GM21737 (cell line): ENCODE measurements at regions not wholly inside any gene's neighbourhood (a gene's known extent, or its start where the extent isn't known, plus 50 kb on each side); places are given as distances from the start of the nearest gene placed in this dataset.
"Not testable (repeated sequence)": the region's sequence is repeated elsewhere in the genome, so short reads cannot be mapped to it uniquely, and the experiment has no call there.

Source experiments
- ATAC-seq: cut with Tn5 transposase; IDR thresholded peaks from one replicate; pipeline ENCODE4 v1.9.1; 2021; ENCODE audit warnings: mild to moderate bottlenecking, moderate library complexity; ENCODE audit not compliant: unreplicated experiment

DNA sequence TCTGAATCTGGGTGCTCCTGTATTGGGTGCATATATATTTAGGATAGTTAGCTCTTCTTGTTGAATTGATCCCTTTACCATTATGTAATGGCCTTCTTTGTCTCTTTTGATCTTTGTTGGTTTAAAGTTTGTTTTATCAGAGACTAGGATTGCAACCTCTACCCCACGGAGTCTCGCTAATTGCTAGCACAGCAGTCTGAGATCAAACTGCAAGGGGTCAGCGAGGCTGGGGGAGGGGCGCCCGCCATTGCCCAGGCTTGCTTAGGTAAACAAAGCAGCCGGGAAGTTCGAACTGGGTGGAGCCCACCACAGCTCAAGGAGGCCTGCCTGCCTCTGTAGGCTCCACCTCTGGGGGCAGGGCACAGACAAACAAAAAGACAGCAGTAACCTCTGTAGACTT, 421.8 kb downstream of the CSNK1G3 start:
- ATAC-seq = not testable (repeated sequence)

DNA sequence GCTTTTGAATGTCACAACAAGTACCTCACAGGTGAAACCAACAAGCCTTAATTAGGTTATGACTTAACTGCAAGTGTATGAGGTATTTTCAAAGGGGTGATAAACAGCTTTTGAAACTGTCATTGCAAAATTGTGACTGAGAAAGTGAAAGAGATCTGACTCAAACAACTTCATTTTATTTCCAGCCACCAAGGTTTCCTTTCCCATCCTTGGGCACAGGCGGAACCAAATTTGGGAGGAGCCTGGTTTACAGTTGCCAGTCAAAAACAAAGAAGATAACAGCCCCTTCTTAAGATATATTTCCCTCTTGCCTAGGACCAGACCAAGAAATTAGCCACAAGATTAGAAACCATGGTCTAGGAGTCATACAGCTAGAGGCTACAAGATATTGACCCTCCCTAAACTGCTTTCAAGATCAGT, 417.1 kb downstream of the CSNK1G3 start:
- ATAC-seq = no peak

DNA sequence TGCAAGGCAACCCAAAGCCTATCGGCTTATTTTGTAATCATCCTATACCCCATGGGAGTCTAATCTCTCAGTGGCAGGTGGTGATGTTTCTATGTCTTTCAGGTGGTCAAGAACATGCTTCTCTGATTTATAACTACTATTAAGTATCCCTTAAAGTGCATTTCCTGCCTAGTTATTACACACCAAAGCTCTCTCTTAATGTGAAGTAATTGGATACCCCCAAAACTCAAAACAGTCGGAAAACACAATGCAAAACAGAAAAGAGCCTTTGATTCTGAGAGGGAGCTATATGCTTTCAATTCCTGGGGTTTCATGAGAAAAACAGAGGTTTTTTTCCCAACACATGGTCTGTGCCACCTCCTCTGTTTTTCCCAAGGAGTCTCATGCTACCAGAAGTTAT, 416.4 kb downstream of the CSNK1G3 start:
- ATAC-seq = no peak

- ATAC-seq = no peak
These were observed 409.2 kb downstream of the CSNK1G3 start for GRCh38 chr5:123921193-123921592.

DNA sequence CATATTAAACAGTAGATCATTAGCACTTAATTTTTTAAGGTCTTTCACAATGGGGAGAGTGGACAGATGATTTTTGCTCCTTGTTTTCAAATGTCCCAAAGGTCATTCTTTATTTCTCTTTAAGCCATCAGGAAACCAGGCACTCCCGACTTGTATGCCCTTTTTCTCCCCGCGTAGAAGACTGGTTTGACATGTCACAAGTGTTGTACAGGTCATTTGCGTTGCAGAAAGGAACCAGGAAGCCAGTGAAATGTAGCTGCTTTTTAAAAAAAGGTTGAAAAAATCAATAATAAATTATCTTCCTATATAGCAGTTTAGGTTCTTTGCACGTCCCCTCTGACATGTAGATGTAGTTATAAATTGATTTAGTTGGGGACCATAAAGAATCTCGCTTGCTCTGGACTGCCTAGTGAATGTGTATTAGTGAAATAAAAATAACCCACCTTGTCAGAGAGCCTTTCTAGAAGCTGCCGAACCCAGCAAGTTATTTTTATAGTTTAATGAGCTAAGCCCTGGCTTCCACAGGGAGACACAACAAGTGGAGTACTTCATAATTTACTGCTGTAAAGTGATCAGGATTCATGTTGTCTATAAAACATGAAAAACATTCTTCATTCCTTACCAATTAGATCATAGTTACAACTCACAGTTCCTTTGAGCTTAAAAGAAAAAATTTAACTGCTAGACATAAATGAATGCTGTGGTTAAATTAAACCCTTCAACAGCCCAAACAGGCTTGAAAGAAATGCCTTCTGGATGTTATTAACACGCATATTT, 404.6 kb downstream of the CSNK1G3 start:
- no peak for ATAC-seq

- no peak for ATAC-seq
These were observed 402.4 kb downstream of the CSNK1G3 start for GRCh38 chr5:123914333-123914732.

GRCh38 chr5:123907349-123907748, 395.4 kb downstream of the CSNK1G3 start:
- ATAC-seq = no peak

DNA sequence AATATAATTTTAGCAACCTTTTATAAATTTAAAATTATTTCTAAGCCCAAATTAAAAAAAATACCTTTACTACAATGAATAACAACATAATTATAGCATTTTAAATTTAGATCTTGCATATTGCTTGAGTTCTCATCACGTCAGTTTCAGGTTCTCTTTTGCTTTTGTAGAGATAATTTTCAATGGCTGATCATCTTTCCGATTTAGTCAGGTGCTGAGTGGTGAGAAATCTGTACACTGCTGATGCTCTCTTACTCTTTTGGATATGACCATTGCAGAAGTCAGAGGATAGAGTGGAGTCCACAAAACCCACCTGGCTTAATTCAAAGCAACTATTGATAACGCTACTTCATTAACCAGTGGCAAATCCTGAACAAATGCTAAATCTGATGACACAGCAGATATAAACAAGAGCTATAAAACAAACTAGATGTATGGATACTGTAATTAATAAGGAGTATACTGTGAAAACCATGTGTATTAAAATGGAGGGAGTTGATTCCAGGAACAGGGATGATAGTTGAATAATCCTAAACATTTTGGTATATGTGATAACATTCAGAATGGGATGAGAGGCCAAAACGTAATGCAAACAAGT, 394.8 kb downstream of the CSNK1G3 start:
- ATAC-seq = no peak

DNA sequence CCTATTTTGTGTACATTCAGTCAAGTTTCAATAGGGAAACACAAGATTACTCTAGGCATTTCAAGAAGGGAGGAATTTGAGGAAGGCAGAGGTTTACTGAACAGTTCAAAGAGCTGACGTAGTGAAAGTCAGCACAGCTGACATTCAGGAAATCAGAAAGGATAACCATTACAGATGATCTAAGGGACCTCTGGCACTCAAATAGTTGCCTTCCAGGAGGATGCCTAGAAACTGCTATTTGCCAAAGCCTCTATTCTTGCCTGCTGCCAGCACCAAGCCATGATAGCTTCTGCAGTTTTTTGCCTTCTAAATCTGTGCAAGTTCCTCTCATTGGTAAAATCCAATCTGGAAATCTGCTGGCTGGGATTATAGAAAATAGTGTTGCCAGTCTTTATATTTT, 373.1 kb downstream of the CSNK1G3 start:
- ATAC-seq = no peak

DNA sequence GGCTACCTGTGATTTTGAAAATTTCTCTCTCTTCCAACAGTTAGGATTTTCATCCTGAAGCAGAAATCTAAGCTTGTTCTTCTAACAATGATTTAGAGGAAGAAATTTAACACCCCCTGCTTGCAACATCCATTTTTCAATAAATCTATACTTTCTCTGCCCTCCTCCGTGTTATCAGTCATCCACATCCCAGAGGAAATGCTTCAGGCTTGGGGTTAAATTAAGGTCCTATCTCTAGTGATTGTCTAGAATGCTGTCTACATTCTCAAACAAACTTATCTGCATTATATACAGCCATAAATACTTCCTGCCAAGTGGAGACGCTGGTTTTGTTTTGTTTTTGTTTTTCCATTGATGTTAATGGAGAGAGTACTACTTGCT, 371.0 kb downstream of the CSNK1G3 start:
- ATAC-seq = no peak

DNA sequence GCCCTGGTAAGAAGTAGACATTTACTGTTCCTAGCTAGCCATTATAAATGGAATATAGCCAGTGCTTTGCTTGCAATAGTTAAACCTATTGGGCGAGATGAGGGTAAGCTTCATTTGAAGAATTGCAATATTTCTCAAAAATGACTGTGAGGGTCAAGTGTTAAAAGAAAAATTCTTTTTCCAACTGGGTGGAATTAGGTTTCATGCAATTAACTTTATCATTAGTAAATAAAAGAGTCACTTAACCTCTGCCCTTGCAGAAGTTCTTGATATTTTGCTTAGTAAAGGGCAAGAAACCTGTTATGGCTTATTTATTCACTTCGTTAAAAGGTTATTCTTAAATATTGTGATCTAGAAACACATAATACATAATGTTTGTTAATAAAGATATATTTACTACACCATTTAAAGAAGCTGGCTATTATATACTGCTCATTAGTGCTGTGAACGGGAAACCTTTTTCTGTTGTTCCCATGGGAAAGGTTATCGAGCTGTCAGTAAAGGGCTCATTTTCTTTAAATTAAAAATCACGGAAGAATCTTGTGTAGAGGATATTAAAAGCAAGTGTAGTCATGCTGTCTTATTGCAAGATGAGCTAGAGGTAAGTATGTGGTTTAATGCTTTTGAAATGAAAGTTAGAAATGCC, 370.5 kb downstream of the CSNK1G3 start:
- ATAC-seq = no peak

GRCh38 chr5:123881759-123882244, 369.8 kb downstream of the CSNK1G3 start:
- no peak for ATAC-seq

GRCh38 chr5:123880875-123881274, 368.9 kb downstream of the CSNK1G3 start:
- no peak for ATAC-seq

DNA sequence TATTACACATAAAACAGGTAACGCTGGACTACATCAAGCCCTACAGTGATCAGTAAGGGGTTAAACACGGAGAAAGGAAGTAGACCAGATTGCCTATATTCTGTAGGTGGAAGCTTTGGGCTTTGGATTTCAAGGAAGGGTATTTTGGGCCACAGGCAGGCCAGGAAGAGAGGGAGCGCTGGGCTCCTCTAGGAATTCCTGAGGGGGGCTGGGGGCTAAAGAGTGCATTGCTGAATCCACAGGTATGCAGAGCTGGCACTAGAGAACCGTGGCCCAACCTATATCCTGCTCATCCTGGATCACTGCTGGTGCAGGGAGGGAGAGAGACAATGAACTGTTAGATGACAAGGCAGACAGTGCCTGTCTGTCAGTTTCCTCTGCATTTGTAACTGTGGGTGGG, 367.1 kb downstream of the CSNK1G3 start:
- no peak for ATAC-seq

DNA sequence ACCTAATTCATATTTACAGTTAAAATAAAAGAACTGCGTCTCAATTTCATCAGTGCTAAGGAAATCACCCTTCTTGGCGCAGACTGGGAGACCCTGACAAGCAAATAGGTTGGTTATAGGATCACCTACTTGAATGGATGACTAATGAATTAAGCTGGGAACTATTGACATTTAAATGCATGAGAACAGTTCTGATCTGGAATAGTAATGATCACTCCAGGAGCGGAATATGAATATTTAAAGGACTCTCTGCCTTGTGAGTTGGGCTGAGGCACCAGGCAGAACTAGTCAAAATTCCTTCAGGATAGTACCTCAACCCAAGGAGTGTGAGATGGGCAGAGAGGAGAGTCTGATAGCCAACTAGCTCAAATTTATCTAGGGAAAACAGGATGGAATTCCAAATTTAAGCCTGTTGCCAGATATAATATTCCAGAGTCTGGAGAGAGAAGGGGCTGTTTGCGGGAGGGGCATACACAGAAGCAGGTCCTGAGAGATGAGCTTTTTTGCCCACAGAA, 364.4 kb downstream of the CSNK1G3 start:
- ATAC-seq = no peak

DNA sequence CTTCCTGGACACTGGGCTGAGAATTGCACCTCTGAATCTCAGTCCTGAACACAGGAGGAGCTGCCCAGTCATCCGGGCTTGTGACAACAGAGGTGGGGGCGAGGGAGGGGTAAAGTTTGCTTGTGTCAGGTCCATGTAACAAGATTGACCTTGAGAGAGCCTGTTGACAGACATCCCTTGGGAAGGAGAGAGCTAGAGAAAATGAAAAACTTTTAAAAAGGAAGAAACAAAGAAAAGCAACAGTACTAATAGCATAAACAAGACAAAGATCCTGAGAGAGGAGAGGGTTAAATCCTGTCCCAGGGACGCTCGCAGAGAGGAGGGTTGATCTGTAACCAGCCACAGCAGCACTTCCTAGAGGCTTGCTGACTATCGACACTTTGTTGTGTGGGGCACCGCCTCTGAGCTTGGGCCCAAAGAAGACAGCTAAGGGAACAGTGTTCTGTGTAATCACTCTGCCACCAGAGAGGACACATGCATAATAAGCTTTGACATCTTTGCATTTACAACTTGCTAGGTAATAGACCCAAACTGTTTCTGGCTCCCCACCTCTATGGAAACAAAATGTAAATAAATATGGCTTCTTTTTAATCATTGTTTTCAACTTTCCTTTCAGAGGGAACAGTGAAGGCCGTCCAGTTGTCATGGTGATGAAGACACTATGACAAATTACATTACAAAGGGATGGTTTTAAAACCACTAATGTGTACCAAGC, 363.7 kb downstream of the CSNK1G3 start:
- no peak for ATAC-seq

DNA sequence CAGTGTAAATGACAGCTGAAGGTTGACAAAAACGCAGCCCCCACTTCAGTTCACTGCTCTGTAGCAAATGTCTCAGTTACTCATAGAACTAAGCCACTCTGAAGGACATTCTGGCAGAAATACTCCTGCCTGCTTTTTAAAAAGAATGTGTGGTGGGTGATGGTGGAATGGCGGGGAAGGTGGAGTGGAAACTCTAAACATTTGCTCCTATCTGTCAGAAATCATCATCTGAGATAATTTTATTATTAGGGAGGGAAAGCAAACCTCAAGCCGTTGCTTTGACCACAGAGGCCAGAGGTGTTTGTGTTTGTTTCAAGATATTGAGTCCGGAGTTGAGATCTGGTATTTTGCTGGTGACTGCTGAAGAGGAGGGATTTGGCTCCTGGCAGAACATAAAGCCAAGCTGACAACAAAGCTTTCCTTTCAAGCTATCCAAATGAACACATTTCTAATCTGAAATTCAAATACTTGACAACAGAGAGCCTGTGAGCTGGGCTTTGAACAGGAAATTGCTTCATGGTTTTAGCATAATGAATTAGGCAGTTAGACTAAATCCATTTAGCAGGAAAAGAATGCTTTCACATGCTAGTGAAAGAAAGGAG, 362.7 kb downstream of the CSNK1G3 start:
- no peak for ATAC-seq

DNA sequence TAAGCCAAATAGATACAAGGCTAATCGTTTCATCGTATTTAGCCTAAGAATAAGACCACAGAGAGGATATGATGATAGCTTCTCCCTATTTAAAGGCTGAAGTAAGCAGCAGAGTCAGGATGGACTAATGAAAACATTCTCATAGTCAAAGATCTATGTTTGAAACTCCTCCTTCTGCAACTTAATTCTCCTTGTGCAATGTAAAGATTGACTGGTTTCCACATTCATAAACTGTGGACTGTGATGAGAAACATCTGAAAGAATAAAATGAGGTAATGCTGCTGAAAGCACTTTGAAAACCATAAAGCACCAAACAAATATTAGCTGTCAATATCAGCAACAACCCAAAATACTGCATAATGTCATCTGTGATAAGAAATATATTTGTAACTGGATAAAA, 361.9 kb downstream of the CSNK1G3 start:
- no peak for ATAC-seq

- no peak for ATAC-seq
These were observed 359.4 kb downstream of the CSNK1G3 start for GRCh38 chr5:123871373-123871772.

DNA sequence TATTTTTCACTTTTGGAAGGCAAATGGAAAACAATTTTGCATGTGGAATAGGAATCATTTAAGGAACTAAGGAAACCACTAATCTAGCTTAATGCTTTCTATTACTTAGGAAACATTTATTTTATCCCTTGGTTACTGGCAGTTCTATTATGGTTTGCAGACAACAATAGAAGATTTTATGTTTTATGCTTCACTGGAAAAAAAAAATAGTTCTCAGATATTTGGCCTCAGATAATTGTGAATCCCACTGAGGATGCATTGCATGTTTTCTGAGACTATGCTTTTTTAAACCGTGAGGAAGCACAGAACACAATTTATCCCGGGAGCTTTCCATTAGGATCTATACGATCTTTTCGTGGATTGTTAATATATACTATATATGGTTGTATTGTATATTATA, 356.9 kb downstream of the CSNK1G3 start:
- no peak for ATAC-seq

GRCh38 chr5:123868267-123868666, 356.3 kb downstream of the CSNK1G3 start:
- no peak for ATAC-seq
